ENCODE measurements at regions not wholly inside any gene's neighbourhood (a gene's known extent, or its start where the extent isn't known, plus 50 kb on each side); places are given as distances from the start of the nearest gene placed in this dataset.
"Not testable (repeated sequence)": the region's sequence is repeated elsewhere in the genome, so short reads cannot be mapped to it uniquely, and the experiment has no call there.

DNA sequence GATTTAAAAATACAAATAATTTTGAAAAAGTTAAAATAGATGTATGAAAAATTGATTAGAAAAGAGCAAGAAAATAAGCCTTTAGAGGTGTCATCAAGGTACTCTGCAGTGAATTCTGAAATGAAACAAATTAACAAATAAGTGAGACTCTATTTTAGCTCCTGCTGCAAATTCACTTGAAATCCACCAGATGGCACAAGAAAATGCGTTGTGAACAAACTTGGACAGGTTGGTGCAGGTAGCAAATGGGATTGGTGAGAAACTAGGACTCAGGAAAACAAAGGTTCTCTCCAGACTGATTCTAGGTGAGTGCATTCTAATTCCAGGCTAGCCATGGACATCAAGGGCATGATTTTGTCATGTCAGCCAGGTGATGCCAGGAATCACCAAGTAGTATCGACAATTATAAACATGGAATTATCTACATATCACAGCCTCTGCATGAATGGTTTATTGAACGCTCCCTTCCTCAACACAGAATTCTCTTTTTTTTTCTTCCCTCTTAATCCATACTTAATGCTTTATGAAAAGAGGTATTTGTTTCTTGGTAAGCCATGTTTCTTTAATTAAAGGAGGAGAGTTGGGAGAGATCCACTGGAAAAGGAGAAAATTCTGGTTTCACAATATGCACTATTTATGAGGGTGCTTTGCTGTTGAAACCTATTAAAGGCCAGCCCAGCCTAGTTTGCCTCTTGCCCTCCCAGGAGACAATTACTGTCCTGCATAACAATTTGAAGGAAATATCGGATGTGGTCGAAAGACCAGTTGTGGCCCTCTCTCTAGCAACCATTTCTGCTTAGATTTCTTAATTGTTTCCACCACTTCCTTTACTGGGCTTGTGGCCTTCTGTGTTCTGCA, 118.1 kb downstream of the ZNF365 start:
- H3K27me3 ChIP-seq (ENCODE audit: control insufficient read depth in 3 of 3, insufficient read depth in 3 of 3, low read length in 3 of 3), result peaks cover 0 to 2% (median 1%) of the 10 kb centered on the region in 3 donors
- no peaks in the 10 kb centered on the region for H3K4me1 ChIP-seq (ENCODE audit: control insufficient read depth in 3 of 3, insufficient read depth in 3 of 3, low read length in 3 of 3)
- H3K36me3 ChIP-seq (ENCODE audit: control insufficient read depth in 3 of 3, insufficient read depth in 3 of 3, low read length in 3 of 3), result no peaks in the 10 kb centered on the region
- no peaks in the 10 kb centered on the region for H3K9me3 ChIP-seq (ENCODE audit: control insufficient read depth in 3 of 3, low read length in 3 of 3)
- no peak overlapping the region for H3K9ac ChIP-seq (ENCODE audit: low read depth in 1 of 3, low read length in 3 of 3)
- H3K4me3 ChIP-seq (ENCODE audit: low read length in 3 of 3), result no peak overlapping the region
- H3K27ac ChIP-seq (ENCODE audit: low read depth, low read length), result no peak overlapping the region

DNA sequence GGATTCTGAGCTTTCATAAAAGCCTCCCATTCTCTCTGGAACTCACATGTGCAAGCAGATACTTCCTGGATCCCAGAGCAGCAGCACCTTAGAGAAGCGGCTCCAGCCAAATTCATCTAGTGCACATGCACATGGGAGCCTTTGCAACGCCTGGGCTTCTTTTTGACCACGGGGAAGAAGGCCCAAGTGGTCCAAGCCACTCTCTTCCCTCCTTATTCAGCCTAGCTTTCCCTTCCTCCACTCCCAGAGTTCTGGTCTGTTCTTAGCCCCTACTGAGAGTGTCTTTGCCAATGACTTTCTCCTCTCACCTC, 118.7 kb downstream of the ZNF365 start:
- H3K9ac ChIP-seq (ENCODE audit: low read depth in 1 of 3, low read length in 3 of 3), result no peak overlapping the region
- no peaks in the 10 kb centered on the region for H3K4me1 ChIP-seq (ENCODE audit: control insufficient read depth in 3 of 3, insufficient read depth in 3 of 3, low read length in 3 of 3)
- peaks cover 0 to 4% (median 2%) of the 10 kb centered on the region in 3 donors for H3K27me3 ChIP-seq (ENCODE audit: control insufficient read depth in 3 of 3, insufficient read depth in 3 of 3, low read length in 3 of 3)
- no peaks in the 10 kb centered on the region for H3K36me3 ChIP-seq (ENCODE audit: control insufficient read depth in 3 of 3, insufficient read depth in 3 of 3, low read length in 3 of 3)
- H3K27ac ChIP-seq (ENCODE audit: low read depth, low read length), result no peak overlapping the region
- no peak overlapping the region for H3K4me3 ChIP-seq (ENCODE audit: low read length in 3 of 3)
- no peaks in the 10 kb centered on the region for H3K9me3 ChIP-seq (ENCODE audit: control insufficient read depth in 3 of 3, low read length in 3 of 3)

DNA sequence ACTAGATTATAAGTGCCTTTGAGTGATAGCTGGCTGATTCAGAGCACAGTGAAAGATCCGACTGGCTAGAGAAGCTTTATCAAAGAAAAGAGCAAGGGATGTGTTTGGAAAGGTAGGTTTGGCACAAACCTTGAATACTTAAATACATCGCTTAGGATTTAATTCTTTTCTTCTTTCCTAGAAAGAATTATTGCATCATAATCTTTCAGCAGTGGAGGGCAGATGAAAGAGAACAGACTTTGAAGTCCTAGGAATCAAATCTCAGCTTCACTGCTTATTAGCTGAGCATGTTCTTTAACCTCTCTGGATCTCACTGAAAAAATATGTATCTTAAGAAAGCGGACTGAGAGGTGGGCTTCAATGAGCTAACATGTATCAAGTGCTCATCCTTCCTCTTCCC, 122.8 kb downstream of the ZNF365 start:
- Histone ChIP-seq H3K4me3 (ENCODE audit: low read length in 3 of 3) (no peak overlapping the region), H3K36me3 (ENCODE audit: control insufficient read depth in 3 of 3, insufficient read depth in 3 of 3, low read length in 3 of 3) (no peaks in the 10 kb centered on the region), H3K9ac (ENCODE audit: low read depth in 1 of 3, low read length in 3 of 3) (no peak overlapping the region), H3K4me1 (ENCODE audit: control insufficient read depth in 3 of 3, insufficient read depth in 3 of 3, low read length in 3 of 3) (no peaks in the 10 kb centered on the region), H3K27me3 (ENCODE audit: control insufficient read depth in 3 of 3, insufficient read depth in 3 of 3, low read length in 3 of 3) (peaks cover 0 to 7% (median 2%) of the 10 kb centered on the region in 3 donors), H3K27ac (ENCODE audit: low read depth, low read length) (no peak overlapping the region), H3K9me3 (ENCODE audit: control insufficient read depth in 3 of 3, low read length in 3 of 3) (no peaks in the 10 kb centered on the region)

DNA sequence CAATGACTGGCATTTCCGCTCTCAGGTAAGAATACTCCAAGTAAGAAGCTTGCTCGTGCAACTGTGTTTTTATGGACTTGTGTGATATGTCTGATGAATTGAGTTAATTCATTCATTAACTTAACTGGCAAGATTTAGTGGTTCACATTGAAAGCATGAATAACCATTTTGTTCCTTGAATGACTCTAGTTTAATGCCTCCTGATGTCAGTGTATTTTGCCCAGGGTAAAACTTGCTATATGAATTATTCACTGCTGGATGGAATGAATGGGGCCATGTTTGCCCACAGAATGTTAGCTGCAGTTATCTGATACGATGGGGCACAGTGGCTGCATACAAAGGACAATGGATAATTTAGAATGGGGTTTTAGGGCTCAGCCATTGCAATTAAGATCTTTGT, 124.1 kb downstream of the ZNF365 start:
- Histone ChIP-seq H3K4me1 (ENCODE audit: control insufficient read depth in 3 of 3, insufficient read depth in 3 of 3, low read length in 3 of 3) (no peaks in the 10 kb centered on the region), H3K27me3 (ENCODE audit: control insufficient read depth in 3 of 3, insufficient read depth in 3 of 3, low read length in 3 of 3) (peaks cover 0 to 7% (median 2%) of the 10 kb centered on the region in 3 donors), H3K27ac (ENCODE audit: low read depth, low read length) (no peak overlapping the region), H3K9me3 (ENCODE audit: control insufficient read depth in 3 of 3, low read length in 3 of 3) (no peaks in the 10 kb centered on the region), H3K36me3 (ENCODE audit: control insufficient read depth in 3 of 3, insufficient read depth in 3 of 3, low read length in 3 of 3) (no peaks in the 10 kb centered on the region), H3K4me3 (ENCODE audit: low read length in 3 of 3) (no peak overlapping the region), H3K9ac (ENCODE audit: low read depth in 1 of 3, low read length in 3 of 3) (no peak overlapping the region)

DNA sequence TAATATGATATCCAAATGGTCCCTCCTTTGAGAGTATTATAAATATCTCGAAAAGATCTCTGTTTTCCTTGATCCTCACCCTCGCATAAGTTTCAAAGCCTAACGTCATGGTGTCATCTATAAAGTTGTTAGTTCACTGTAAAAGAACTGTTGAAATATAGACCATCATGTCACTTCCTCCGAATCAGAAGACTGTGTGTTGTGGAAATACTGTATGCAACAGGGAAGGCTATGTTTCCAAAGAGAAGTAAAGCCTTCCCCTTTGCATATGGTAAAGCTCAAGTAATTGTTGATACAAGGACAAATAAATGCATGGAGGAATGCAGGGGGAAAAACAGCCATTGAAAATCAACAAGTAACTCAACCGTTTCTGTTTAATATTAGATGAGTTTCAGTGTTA, 125.9 kb downstream of the ZNF365 start:
- not testable (repeated sequence) for H3K36me3 ChIP-seq (ENCODE audit: control insufficient read depth in 3 of 3, insufficient read depth in 3 of 3, low read length in 3 of 3)

DNA sequence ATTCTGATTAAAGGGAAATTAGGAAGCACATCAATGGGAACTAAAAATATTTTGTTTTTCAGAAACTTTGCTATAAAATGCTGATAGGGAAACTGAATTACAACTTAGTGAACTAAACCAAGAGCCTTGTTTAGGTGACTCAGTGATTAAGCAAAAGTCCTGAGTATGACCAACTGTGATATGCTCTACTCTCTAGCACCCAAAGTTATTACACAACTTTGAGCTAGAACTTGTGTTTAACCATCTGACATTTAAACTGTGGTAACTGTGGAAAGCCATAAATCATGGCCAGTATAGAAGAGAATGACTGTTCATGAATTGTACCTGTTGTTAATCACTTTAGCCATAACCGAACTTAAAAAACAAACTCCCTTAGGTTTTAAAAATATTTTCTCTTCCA, 127.4 kb downstream of the ZNF365 start:
- Histone ChIP-seq H3K9ac (ENCODE audit: low read depth in 1 of 3, low read length in 3 of 3) (no peak overlapping the region), H3K4me3 (ENCODE audit: low read length in 3 of 3) (no peak overlapping the region), H3K27me3 (ENCODE audit: control insufficient read depth in 3 of 3, insufficient read depth in 3 of 3, low read length in 3 of 3) (peaks cover 0 to 7% (median 2%) of the 10 kb centered on the region in 3 donors)

More for the DNA sequence above, 125.9 kb downstream of the ZNF365 start:
- not testable (repeated sequence) for H3K27ac ChIP-seq (ENCODE audit: low read depth, low read length); H3K9ac ChIP-seq (ENCODE audit: low read depth in 1 of 3, low read length in 3 of 3); H3K27me3 ChIP-seq (ENCODE audit: control insufficient read depth in 3 of 3, insufficient read depth in 3 of 3, low read length in 3 of 3); H3K4me3 ChIP-seq (ENCODE audit: low read length in 3 of 3); H3K9me3 ChIP-seq (ENCODE audit: control insufficient read depth in 3 of 3, low read length in 3 of 3); H3K4me1 ChIP-seq (ENCODE audit: control insufficient read depth in 3 of 3, insufficient read depth in 3 of 3, low read length in 3 of 3)

DNA sequence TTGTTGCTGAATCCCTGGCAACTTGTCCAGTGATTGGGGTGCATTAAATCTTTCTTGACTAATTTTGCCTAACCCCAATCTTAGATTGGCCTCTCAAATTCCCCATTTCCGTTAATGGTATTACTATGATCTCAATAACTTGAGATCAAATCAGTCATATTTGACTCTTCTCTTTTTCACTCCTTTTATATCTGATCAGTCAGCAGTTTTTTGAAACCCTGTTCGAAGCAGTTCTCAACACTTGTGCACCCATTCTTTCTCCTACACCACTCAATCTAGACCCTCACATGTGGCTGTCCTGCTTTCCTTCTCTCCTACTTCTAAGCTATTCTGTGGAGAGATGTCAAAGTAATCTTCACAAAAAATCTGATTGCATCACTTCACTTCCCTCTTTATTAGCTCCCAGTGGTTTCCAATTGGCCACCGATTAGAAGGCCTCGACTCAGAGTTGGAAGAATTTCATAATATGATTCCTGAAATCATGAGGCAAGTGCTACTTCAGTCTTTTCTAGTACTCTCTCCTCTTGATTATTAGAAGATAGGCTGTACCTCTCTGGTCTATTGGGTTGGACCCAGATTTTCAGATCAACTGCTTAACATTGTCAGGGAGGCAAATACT, 128.9 kb downstream of the ZNF365 start:
- Histone ChIP-seq H3K4me3 (ENCODE audit: low read length in 3 of 3) (no peak overlapping the region), H3K9ac (ENCODE audit: low read depth in 1 of 3, low read length in 3 of 3) (no peak overlapping the region), H3K9me3 (ENCODE audit: control insufficient read depth in 3 of 3, low read length in 3 of 3) (no peaks in the 10 kb centered on the region), H3K36me3 (ENCODE audit: control insufficient read depth in 3 of 3, insufficient read depth in 3 of 3, low read length in 3 of 3) (no peaks in the 10 kb centered on the region), H3K27ac (ENCODE audit: low read depth, low read length) (no peak overlapping the region), H3K4me1 (ENCODE audit: control insufficient read depth in 3 of 3, insufficient read depth in 3 of 3, low read length in 3 of 3) (no peaks in the 10 kb centered on the region), H3K27me3 (ENCODE audit: control insufficient read depth in 3 of 3, insufficient read depth in 3 of 3, low read length in 3 of 3) (peaks cover 0 to 3% (median 0%) of the 10 kb centered on the region in 3 donors)

More for the DNA sequence above, 127.4 kb downstream of the ZNF365 start:
- Histone ChIP-seq H3K4me1 (ENCODE audit: control insufficient read depth in 3 of 3, insufficient read depth in 3 of 3, low read length in 3 of 3) (no peaks in the 10 kb centered on the region), H3K36me3 (ENCODE audit: control insufficient read depth in 3 of 3, insufficient read depth in 3 of 3, low read length in 3 of 3) (no peaks in the 10 kb centered on the region), H3K27ac (ENCODE audit: low read depth, low read length) (no peak overlapping the region), H3K9me3 (ENCODE audit: control insufficient read depth in 3 of 3, low read length in 3 of 3) (no peaks in the 10 kb centered on the region)

DNA sequence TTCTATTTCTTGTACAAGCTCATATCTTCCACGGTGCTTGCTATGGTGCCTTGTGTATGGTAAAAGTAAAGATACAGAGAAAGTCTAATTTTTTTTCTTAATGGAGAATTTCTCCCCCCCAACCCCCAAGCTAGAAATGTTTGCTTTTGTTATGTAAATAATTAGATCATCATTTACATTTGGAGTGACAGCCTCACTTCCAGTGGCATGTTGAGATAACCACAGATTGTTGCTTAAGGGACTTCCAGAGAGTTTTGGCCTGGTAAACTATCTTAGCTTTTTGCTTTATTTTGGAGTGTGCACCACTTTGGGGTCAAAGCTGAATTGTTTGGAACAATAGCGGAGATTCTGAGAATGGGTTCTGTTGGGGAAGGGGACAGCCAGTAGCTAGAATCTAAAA, 129.7 kb downstream of the ZNF365 start:
- Histone ChIP-seq H3K27me3 (ENCODE audit: control insufficient read depth in 3 of 3, insufficient read depth in 3 of 3, low read length in 3 of 3) (no peaks in the 10 kb centered on the region), H3K4me1 (ENCODE audit: control insufficient read depth in 3 of 3, insufficient read depth in 3 of 3, low read length in 3 of 3) (no peaks in the 10 kb centered on the region), H3K9ac (ENCODE audit: low read depth in 1 of 3, low read length in 3 of 3) (no peak overlapping the region), H3K9me3 (ENCODE audit: control insufficient read depth in 3 of 3, low read length in 3 of 3) (no peaks in the 10 kb centered on the region), H3K36me3 (ENCODE audit: control insufficient read depth in 3 of 3, insufficient read depth in 3 of 3, low read length in 3 of 3) (no peaks in the 10 kb centered on the region), H3K27ac (ENCODE audit: low read depth, low read length) (no peak overlapping the region), H3K4me3 (ENCODE audit: low read length in 3 of 3) (no peak overlapping the region)

DNA sequence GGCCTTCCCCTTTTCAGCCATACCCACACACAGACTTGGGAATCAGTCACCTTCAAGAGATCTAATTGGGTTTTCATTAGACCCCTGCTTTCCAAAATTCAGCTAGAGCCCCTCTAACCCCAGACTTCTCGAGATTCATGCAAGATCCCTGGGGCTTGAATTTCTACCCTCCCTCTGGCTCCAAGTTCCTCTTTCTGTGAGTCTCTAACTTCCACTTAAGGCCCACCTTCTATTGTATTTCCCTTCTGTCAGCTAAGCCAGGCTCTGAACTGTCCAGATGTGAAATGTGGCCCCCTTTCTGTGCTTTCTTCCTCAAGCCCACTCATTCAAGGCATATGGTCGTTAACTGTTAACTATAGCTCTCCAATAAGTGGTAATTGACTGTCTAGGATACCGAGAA, 132.2 kb downstream of the ZNF365 start:
- no peak overlapping the region for H3K4me3 ChIP-seq (ENCODE audit: low read length in 3 of 3)

DNA sequence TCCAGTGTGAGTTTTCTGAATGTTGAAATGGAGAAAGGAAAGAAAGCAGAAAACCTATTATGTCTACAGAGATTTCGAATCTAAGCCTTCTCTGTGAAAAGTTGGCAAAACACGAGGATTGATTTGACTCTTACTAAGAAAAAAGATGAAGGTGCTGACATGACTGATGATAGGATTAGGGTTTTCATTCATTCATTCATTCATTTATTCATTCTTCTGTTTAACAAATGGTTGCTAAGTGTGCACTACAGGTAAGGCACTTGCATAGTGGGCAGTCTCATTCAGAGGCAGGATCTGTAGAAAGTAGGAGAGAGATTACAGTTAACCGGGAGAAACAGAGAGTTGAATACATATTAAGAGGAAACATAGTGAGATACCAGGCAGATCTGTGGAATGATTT, 137.1 kb downstream of the ZNF365 start:
- Histone ChIP-seq H3K27me3 (ENCODE audit: control insufficient read depth in 3 of 3, insufficient read depth in 3 of 3, low read length in 3 of 3) (no peaks in the 10 kb centered on the region), H3K27ac (ENCODE audit: low read depth, low read length) (no peak overlapping the region)

More for the DNA sequence above, 132.2 kb downstream of the ZNF365 start:
- H3K27me3 ChIP-seq (ENCODE audit: control insufficient read depth in 3 of 3, insufficient read depth in 3 of 3, low read length in 3 of 3), result no peaks in the 10 kb centered on the region
- H3K9ac ChIP-seq (ENCODE audit: low read depth in 1 of 3, low read length in 3 of 3), result no peak overlapping the region
- H3K4me1 ChIP-seq (ENCODE audit: control insufficient read depth in 3 of 3, insufficient read depth in 3 of 3, low read length in 3 of 3), result no peaks in the 10 kb centered on the region
- no peaks in the 10 kb centered on the region for H3K9me3 ChIP-seq (ENCODE audit: control insufficient read depth in 3 of 3, low read length in 3 of 3)
- H3K36me3 ChIP-seq (ENCODE audit: control insufficient read depth in 3 of 3, insufficient read depth in 3 of 3, low read length in 3 of 3), result no peaks in the 10 kb centered on the region
- H3K27ac ChIP-seq (ENCODE audit: low read depth, low read length), result no peak overlapping the region

More for the DNA sequence above, 137.1 kb downstream of the ZNF365 start:
- no peaks in the 10 kb centered on the region for H3K4me1 ChIP-seq (ENCODE audit: control insufficient read depth in 3 of 3, insufficient read depth in 3 of 3, low read length in 3 of 3)
- H3K4me3 ChIP-seq (ENCODE audit: low read length in 3 of 3), result no peak overlapping the region
- no peaks in the 10 kb centered on the region for H3K36me3 ChIP-seq (ENCODE audit: control insufficient read depth in 3 of 3, insufficient read depth in 3 of 3, low read length in 3 of 3)
- no peaks in the 10 kb centered on the region for H3K9me3 ChIP-seq (ENCODE audit: control insufficient read depth in 3 of 3, low read length in 3 of 3)
- no peak overlapping the region for H3K9ac ChIP-seq (ENCODE audit: low read depth in 1 of 3, low read length in 3 of 3)

Measured in skeletal muscle tissue (tissue), 3 donors.